GM21390 (cell line): ENCODE measurements at regions not wholly inside any gene's neighbourhood (a gene's known extent, or its start where the extent isn't known, plus 50 kb on each side); places are given as distances from the start of the nearest gene placed in this dataset.

ENCODE experiments used
- ATAC-seq: cut with Tn5 transposase; IDR thresholded peaks from one replicate; pipeline ENCODE4 v1.9.1; 2021; ENCODE audit not compliant: unreplicated experiment

DNA sequence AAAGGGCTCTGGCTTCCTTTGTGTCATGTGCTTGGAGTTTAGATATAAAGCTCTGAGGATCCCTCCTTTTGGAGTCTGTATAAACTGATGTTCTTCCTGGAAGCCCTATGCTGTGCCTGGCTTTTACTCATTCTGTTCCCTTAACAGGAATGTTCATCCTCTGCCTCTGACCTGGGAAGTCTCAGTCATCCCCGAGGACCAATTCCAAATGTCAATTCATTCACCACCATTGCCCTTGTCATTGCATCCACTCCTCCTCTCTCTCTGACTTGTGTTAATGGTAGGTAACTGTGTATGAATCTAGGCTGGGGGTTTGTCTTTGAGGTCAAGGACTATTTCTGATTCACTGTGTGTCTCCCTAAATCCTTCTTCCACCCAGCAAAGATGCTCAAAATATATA, 204.2 kb upstream of the CAMK1G start:
- no peak for ATAC-seq

GRCh38 chr1:209380420-209380819, 203.1 kb upstream of the CAMK1G start:
- no peak for ATAC-seq

GRCh38 chr1:209382231-209383100, 201.0 kb upstream of the CAMK1G start:
- ATAC-seq, result no peak

GRCh38 chr1:209383422-209383821, 200.1 kb upstream of the CAMK1G start:
- no peak for ATAC-seq

DNA sequence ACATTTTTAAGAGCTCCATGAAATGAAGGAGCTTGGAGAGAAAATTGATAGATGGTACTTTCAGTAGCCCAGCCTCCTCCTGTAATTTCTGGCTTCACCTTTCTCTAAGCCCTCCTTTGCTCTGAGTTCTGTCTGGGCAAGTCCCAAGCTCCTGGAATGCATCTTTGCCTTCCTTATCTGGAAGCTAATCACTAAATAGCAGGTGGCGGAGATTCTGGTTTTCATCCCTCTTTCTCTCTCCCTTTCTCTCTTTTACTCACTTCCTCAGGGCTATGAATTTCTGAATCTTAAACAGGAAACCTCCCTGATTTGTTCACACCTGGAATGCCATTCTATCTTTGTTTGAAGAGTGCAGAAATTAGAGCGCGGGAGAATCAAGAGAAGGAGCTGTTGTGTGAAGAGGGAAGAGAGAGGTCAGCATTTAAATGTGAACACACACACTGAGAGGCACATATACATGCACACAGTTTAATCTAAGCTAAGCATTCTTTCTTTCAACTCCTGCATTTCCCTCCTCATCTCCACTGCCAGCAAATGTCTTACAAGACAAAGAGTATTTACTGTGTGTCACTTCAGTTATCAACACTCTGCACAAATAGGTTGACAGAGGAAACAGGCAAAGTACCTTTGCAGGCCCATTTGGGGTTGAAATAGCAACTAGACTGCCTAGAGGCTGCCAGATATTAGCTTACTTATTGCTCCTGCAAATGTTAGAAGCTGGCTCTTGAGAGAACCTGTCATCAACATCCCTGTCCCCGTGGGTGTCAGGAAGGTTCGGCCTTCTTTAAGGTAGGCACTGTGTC, 199.4 kb upstream of the CAMK1G start:
- ATAC-seq, result no peak

DNA sequence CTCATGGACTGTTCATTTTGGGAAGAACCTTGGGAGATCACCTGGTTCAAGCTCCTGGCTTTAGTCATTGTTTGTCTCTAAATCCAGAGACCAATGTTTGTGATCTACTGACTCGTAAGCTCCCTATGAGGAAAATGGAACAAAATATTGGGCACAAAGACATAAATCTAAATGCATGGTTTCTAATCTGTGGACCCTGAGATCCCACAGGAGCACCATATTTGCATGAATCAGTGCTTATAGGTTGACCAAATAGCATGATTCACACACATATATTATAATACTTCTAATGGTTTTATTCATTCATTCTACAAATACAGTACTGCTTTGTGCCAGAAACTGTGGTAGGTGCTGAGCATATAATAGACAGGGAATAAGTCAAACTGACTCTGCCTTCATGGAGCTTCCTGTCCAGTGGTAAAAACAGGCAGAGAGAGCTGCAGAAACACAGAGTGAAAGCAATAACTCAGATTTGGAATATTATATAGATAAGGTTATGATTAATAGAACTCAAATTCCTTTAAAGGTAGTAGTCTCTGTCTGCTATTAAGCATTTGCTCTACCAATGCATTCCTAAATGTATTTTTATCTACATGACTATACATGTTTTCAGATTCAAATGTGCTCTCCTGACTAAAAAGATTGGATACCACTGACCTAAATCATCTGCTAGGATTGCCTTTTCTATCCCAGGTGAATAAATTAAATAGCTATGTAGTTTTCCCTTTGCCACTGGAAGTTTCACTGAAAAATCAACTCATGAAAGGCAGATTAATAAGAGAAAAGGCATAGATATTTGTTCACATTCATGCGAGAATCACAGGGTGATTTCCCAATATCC, 198.6 kb upstream of the CAMK1G start:
- ATAC-seq, result no peak

GRCh38 chr1:209386156-209386555, 197.4 kb upstream of the CAMK1G start:
- ATAC-seq, result no peak

DNA sequence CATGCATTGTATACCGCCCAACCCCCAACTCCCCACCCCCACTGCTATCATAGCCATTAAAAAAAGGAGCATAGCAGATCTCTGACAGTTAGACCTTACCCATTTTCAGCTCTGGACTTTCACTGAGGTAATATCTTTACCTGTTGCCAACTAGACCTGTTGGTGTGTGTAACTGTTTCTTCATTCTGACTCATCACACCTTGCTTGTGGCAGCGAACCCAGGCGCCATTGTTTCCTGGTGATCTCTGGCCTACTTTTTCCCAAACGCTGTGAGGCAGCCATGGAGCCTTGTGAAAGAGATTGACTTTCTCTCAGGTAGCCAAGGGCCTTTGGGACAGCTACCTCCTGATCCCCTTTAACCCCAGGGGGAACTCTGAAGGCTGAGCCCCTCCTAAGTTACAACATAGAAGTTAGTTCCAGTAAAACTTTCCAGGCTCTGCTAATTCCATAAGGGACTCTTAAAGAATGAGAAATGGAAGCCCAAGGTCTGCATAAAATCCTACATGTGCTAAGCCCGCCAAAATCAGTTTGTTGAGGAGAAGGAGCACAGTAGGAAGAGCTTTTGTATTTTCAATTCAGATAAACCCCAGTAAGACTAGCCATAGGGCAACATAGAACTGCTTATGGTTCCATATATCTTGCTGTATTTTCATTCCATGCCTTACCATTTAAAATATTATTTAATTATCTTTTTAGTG, 196.1 kb upstream of the CAMK1G start:
- no peak for ATAC-seq

DNA sequence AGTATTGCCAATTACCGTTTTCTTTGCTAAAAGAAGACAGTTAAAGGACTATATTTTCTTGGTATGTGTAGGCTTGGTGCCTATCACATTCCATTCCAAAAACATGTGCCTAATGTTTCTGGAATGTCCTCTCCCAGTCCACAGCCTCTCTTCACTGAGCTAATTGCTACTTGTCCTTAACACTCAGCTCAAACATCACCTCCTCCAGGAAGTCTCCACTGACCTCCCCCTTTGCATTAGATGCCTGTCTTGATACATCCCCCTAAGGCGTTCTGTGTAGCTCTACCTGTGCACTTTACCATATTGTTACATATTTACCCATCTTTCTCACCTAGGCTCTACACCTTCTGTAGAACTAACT, 195.6 kb upstream of the CAMK1G start:
- no peak for ATAC-seq

GRCh38 chr1:209388358-209388757, 195.2 kb upstream of the CAMK1G start:
- ATAC-seq, result no peak

GRCh38 chr1:209389258-209389657, 194.3 kb upstream of the CAMK1G start:
- ATAC-seq, result no peak

GRCh38 chr1:209389975-209390374, 193.5 kb upstream of the CAMK1G start:
- no peak for ATAC-seq

GRCh38 chr1:209390764-209391163, 192.8 kb upstream of the CAMK1G start:
- no peak for ATAC-seq

- no peak for ATAC-seq
These were observed 191.7 kb upstream of the CAMK1G start for GRCh38 chr1:209391792-209392191.

DNA sequence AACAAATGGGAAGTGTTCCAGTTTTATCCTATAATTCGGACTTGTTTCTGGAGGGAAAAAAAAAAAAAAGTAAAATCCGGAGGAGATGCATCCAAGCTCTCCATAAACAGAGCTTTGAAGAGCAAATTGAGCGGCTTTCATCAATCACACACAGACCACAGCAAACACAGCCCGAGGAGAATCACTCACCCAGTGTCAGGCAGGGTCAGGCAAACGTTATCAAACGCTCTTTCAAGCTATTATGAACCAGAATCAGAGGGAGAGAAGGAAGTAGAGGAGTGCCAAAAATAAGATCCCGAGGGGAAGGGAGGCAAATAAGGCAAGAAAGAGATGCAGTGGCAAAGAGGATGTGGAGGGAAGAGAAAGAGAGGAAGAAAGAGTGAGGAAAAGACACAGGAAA, 188.3 kb upstream of the CAMK1G start:
- ATAC-seq, result no peak

- ATAC-seq, result no peak
These were observed 186.1 kb upstream of the CAMK1G start for GRCh38 chr1:209397371-209397770.

- ATAC-seq, result no peak
These were observed 185.6 kb upstream of the CAMK1G start for GRCh38 chr1:209397910-209398309.

DNA sequence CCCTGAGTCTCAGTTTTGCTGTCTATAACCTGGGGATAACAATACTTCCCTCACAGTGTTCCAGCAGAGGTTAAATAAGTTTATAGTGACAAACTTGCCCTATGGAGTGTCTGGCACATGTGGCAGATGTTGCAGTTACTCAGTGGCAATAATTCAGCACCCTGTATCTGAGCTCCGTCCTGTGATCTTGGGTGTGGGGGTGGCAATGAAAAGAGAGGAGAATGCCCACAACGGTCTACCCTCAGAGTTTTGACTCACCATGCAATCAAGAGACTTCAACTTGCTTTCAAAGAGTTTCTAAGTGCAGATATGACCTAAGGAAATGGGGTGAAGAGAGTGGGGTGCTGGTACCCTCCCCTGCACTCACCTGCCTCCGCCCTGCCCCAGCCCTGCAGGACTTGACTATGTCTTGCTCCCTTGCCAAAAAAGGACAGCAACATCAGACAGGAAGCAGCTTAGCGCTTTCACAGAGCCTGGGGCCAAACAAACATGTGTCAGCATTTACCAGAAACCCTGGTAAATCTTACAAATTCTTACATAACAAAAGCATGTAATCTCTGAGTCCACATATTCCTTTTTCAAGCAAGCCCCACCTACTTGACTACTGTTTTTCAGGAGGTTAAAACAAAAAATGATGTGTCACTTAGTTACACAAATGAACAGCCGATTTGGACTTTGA, 185.1 kb upstream of the CAMK1G start:
- ATAC-seq, result no peak

DNA sequence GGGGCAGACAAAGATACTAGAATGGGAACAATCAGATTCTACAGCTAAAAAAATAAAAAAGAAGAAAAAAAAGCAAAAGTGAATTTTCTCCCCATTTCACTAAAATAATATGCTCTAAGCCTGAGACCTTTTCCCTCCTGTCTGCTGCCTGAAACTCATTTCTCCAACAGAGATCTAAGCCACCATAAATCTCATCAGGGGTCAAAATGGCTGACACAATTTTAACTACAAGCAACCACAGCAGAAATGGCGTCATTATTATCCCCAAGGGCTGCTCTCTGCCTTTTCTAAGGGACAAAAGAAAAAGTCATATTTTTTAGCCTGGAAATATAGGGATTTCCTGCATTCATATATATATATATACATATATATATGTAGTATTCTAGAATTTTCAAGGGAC, 183.7 kb upstream of the CAMK1G start:
- no peak for ATAC-seq
